ENCODE measurements at regions not wholly inside any gene's neighbourhood (a gene's known extent, or its start where the extent isn't known, plus 50 kb on each side); places are given as distances from the start of the nearest gene placed in this dataset.

DNA sequence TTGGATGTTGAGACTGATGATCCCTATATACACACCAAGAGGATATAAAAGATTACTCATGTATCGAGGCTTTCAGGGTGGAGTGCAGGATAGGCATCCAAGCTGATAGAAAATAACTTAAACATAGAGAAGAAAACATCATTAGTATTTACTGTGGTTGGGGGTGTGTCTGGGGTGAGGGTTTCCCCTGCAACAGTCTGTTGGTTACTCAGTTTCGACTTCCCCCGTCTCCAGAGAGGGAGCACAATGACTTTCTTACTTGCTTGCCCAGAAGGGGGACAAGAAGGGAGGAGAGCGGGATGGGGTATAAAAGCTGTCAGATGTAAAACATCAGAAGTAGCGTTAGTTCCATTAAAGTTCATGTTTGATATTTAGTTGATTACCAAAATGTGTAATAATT, 717.4 kb upstream of the ZP4 start:
- TF ChIP-seq CTCF (IDR thresholded peaks at IDR 0.05), result no peak
- no peak for TF ChIP-seq POLR2A (IDR thresholded peaks at IDR 0.05)

Measured in vagina (tissue), 2 donors.